LoVo (cell line): ENCODE measurements at regions not wholly inside any gene's neighbourhood (a gene's known extent, or its start where the extent isn't known, plus 50 kb on each side); places are given as distances from the start of the nearest gene placed in this dataset.

Experiments used
- DNase-seq: peaks from one replicate; pipeline ENCODE4 v3.0.0-alpha.2; 2016; ENCODE audit warnings: low spot score

DNA sequence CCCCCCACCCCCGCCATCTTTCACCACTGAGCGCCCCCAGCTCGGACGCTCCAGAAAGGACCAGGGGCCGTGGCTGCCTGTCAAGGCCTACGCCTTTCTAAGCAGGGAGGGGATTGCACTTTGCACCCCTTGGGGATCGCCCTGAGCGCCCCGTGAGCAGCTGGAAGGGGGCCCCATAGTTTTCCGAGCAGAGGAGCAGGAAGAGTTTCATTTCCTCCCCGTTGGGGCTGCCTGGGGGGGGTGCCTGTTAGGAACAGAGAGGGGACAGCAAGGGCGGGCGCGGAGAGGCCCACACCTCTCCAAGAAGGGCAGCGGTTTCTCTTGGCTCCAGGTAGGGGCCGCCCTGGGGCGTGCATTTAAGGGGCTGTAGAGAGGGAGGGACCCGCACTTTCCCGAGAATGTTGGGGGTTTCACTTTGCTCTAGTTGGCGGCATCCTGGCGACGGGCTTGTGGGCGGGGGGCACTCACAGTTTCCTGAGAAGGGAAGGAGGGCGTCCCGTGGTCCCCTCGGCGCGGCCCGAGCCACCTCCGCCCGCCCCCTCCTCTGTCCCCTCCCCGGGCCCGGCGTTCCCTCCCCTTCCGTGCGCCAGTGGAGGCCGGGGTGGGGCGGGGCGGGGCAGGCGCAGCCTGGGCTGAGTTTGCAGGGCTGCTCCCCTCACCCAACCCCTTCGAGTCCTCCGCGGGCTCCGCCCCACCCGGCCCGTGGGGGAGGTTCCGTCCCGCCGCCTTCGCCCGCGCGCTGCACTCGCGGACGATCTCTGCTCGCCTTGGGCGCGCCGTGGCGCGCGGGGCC, 82.3 kb upstream of the CD99 start:
- DNase-seq, result peak; percentile 86

DNA sequence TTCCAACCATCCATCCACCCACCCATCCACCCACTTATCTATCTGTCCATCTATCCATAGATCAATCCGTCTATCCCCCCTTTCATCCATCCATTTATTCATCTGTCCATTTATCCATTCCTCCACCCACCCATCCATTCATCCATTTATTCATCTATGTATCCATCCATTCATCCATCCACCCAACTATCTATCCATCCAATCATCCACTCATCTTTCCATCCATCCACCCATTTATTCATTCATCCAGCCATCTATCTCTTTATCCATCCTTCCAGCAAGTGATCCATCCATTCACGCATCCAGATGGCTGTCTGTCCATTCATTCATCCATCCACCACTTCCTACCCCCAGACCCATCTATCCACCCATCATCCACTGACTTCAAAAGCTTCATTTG, 84.0 kb upstream of the CD99 start:
- no peak for DNase-seq

DNA sequence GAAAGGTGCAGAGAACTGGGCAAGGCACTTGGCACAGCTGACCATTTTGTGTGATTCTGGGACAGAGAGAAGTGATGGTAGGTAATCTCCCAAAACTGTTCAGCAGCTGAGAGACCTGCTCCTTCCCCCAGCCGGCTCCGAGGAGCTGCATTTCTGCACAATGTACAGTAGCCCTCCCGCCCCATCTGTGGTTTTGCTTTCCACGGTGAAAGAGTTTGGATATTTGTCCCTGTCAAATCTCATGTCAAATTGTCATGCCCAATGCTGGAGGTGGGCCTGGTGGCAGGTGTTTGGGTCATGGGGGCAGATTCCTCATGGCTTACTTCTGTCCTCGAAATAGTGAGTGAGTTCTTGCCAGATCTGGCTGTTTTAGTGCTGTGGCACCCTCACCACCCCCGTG, 90.5 kb upstream of the CD99 start:
- no peak for DNase-seq

DNA sequence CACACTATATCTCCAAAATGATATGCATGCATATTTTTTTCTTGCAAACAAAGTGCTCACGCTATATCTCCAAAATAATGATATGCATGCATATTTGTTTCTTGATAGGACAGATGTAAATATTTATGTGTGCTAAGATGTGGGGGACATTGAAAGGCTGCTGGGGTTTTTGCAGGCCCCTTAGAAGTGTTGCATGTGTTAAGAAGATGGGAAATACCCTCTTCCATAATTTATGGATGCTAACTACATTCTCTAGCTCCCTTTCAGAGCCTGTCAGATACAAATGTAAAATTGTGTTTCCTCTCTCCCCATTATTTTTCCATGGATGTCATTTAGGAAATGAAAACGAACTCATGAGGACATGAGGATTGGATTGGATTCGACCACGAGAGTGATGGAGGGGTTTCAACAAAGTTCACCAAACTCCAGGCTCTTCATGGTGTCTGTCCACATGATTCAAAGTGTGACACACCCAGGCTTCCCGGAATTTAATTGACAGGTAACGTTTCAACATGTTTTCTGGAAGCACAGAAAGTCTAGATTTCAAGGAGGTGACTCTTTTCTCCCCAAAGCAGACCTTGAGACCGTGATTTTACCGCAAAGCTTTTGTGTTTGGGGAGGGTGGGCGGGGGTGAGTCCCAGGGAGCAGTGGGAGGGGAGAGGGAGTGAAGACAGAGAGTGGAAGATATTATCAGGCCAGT, 94.4 kb upstream of the CD99 start:
- no peak for DNase-seq

DNA sequence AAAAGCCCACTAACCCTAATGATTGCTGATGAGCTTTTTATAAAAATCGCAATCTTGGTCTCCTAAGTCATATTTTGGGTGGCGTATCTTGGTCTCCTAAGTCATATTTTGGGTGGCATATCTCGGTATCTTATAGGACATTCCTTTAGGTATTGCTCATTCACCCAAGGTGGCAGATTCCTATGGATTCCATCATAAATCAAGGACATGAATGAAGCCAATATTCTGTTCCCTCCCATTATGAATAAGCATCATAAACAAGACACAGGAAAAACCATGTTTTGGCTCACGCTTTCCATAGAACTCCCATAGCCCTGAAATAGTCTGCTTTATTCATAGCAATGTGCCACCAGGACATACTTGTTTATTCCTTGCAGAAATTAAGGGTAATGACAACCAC, 95.0 kb upstream of the CD99 start:
- DNase-seq, result no peak

DNA sequence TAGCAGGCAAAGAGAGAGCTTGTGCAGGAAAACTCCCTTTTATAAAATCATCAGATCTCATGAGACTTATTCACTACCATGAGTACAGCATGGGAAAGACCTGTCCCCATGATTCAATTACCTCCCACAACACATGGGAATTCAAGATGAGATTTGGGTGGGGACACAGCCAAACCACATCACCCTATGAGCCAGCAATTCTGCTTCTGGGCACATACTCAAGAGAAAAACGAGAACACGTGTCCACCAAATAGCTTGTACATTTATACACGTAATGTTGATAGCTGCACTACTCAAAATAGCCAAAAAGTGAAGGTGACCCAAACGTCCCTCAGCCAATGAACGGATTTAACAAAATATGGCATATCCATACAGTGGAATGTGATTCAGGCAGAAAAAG, 94.5 kb upstream of the DHRSX start:
- no peak for DNase-seq

DNA sequence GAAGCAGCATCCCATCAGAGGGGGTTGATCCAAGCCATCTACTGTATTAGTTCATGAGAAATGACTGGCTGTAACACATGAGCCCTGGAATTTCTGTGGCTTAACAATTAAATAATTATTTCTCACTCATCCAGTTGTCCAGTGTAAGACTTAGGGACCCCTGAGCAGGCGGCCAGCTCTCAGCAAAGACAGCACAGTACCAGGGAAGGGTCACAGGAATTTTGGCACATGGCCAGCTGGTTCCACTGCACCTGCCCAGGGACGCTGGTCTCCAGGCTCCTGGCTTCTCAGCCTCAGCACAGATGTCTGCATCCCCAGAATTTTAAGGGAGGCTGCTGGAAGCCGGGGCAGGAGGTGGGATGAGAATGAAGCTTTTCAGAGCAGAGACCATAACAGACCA, 93.7 kb upstream of the DHRSX start:
- DNase-seq, result no peak

DNA sequence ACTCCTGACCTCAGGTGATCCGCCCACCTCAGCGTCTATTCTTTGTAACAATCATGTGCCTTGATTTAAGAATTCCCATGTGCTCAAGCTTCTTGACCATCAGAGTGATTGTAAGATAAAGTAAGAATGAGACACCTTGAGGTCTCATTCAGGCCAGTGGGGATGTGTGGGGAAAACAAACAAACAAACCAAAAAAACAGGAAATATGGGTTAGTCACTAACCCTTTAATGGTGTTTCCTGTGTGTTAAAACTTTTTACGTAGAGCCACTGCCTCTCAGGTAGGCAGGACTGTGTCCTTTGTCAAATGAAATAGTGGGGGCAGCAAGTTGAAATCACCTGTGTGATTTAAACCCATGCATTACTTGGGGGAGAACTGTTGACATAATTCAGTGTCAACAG, 91.5 kb upstream of the DHRSX start:
- no peak for DNase-seq

DNA sequence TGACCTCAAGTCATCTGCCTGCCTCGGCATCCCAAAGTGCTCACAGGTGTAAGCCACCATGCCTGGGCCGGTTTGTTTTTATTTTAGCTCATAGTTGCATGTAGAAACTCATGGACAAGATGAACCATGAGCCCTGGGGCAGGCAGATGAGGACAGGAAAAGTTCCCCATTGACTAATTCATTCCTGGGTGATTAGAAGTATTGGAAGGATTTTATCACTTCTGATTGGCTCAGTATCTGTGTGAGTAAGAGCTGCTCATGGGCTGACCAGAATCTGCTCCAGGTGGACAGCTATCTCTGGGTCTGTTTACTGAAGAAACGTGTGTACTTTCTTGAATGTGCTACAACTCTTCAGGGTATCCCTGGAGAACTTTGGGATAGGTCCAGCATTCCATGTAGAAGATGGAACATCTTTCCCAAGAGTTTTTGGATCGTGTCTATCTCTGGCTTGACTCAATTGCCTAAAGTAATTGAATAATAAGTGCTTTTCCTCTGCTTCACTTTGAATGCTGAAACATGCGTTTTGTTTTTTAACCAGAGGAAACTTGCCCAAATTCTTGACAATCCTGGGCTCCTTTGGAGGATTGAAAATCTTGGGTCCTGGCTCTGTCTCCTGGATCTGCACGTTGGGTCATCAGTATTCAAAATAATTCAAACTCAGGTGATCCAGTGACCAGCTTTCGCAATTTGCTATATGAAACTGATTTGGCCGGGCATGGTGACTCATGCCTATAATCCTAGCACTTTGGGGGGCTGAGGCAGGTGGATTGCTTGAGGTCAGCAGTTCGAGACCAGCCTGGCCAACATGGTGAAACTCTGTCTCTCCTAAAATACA, 88.6 kb upstream of the DHRSX start:
- DNase-seq, result no peak

DNA sequence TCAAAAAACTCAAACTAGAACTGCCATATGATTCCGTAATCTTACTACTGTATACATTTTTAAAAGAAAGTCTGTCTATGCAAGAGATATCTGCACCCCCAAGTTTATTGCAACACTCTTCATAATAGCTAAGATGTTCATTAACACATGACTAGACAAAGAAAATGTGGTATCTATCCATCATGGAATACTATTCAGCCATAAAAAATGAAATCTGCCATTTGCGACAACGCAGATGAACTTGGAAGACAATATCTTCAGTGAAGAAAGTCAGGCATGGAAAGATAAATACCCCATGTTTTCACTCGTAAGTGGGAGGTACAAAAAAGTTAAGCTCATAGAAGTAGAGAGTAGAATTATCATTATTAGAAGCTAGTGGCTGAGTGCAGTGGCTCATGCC, 87.3 kb upstream of the DHRSX start:
- no peak for DNase-seq

DNA sequence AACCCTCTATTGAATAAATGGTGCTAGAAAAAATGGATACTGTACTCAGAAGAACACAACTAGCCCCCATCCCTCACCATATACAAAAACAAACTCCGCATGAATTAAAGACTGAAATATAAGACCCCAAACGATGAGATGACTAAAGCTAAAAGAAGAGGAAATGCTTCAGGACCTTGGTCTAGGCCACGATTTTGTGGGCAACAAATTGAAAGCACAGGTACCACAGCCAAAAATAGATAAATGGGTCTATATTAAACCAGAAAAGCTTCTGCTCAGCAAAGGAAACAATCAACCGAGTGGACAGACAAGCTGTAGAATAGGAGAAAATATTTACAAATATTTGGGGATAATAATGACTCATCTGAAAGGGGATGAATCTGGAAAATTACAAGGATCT, 86.4 kb upstream of the DHRSX start:
- no peak for DNase-seq

DNA sequence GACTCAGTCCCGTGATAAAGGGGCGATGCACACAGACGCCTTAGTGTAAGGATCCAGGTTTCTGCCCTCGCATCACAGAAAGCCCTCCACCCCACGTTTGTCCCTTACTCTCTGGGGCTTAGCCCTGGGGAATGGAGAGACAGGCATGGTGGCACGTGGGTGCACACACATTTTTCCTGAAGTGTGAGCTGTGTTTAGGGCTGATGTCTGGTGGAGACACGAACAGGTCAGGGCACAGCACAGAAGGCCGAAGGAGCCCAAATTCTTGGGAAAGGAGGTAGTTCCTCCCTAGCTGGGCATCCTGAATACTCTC, 84.3 kb upstream of the DHRSX start:
- DNase-seq, result no peak

DNA sequence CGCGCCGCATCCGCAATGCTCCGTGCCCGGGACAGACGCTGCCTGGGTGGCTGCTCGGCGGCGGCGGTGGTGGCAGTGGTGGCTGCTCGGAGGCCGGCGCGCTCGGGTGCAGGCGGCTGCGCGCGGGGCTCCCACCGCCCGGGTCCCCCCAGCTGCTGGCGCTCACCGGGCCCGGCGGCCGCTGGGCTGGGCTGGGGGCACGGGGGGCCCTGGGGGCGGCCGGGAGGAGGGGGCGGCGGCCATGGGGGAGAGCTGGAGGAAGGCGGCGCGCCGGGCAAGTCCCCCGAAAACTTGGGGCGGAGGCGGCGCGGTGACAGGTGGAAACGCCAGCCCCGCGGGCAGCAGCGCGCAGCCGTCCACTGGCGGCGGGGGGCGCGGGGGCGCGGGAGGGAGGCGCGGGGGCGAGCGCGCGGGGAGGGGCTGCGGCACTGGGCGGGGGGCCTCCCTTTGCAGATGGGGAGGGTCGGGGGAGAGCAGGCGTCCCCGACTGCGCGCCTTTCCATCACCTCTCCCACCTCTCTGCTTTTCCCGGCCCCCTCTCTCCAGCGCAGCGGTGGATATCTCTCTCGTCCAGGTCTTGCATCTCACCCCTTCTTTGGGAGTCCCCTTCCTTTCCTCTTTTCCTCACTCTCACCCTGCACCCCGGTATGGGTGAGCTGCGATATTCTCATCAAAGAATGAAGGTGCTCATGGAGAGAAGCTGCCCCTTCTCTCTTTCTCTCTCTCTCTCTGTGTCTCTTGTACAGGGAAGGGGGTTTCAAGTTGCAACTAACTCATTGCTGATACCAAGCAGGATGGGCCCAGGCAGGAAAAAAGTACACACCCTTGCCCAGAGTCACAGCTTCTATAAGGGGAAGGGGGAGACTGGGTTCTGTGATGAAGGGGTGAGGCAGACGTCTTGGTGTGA, 83.7 kb upstream of the DHRSX start:
- DNase-seq, result no peak

DNA sequence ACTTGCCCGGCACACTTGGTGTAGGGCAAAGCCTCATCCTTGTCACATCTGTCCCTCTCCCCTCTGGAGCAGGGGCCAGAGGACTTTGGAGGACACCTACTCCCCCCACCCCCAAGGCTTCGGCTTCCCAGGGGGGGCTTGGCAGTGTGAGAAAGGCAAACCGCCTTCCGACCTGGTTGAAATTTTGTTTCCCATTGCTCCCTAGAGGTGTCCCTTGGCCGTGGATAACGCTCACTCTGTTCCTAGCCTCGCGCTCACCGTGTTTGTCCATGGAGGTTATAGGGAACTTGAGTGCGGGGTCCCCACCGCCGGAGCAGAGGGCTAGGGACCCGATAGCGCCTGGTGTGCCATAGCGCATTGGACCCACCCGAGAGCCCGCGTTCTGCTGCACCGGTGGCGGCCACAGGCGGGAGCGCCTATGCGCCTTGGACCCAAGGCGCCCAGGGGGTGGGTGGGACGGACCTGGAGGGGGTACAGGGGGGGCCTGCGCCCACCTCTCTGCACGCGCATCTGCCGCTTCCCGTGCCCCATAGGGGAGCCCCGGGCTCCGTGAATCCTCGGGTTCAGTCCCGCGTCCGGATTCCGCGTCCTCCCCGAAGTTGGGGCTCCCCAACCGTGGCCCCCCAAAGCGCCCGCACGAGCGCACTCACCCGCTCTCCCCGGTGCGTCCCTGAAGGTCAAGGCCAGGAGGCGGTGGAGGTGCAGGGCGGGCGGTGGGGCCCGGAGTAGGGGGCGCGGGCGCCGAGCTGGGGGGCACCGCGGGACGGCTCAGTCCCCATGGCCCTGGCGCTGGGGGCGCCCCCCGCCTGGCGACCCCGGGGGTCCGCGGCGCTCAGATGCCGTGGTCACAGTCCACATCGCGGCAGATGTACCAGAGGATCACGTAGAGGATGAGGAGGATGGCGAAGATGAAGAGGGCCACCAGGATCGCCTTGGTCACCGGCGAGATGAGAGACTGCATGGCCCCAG, 82.7 kb upstream of the DHRSX start:
- DNase-seq, result no peak

DNA sequence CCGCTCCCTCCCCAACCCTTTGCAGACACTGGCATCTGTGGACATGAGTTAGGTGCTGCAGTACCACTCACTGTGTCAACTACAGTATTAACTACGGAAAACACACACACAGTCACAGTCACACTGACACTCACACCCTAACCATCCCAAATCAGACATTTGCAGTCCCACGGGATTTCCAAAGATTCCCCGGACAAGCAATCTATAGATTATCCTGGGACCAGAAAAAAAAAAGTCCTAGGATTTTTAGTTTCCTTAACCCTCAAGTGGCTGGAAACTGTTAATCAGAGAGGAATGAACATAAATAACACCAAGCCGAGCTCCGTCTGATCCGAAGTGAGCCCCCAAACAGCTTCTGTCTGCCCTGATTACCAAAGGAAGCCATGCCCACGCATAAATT, 81.9 kb upstream of the DHRSX start:
- no peak for DNase-seq

DNA sequence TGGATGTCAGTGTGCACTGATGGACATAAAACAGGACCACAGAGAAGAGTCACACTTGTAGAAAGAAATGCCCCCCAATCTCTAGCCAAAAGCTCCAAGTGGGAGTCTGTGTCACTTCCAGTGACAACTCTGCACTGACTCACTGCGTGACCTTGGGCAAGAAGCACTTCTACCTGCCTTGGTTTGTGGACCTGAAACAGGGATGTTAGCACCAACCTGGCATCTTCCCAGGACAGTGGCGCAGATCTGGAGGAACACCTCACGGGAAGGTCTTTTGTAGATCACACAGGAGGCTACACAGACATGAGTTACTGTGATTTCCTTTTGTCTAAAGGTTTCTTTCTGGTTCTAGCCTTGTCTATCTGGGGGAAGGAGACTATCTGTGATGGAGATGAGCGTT, 80.5 kb upstream of the DHRSX start:
- DNase-seq, result no peak

DNA sequence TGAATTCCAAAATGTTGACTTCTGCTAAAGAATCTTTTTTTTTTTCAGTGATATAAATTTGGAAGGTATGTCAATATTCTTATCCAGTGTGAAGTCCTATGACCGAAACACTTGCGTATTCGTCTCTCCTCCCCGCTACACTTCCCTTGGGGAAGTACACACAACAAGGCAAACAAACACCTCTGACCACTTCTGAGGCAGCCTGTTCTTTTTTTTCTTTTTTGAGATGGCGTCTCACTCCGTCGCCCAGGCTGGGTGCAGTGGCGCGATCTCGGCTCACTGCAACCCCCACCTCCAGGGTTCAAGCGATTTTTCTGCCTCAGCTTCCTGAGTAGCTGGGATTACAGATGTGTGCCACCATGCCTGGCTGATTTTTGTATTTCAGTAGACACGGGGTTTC, 78.1 kb upstream of the DHRSX start:
- no peak for DNase-seq

DNA sequence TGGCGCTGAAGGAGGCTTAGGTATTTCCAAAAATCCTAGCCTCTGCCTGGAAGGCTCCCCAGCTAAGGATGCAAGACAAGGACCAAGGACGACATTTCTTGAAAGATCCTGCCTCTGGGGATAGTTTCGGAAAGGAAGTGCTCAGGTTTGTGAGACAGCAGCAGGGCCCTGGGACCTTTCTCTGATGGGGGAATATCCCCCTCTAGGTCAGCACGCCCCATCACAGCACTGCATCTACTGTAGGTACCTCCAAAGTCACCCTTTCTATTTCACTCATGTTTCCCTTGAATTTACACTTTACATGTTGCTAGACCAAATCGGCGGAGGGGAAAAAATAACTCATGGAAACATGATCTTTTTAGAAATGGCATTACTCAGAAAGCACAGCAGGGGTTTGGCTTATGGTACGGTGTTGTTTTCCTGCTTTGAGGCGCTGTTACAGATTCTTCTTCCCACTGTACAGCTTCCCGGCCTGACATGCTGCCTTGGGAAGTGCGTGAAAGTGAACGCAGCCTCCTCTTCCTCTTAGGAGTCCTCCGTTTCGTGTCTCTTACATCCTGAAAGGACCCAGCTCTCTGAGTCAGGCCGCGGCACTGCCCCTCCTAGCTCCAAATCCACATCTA, 77.2 kb upstream of the DHRSX start:
- DNase-seq, result no peak

DNA sequence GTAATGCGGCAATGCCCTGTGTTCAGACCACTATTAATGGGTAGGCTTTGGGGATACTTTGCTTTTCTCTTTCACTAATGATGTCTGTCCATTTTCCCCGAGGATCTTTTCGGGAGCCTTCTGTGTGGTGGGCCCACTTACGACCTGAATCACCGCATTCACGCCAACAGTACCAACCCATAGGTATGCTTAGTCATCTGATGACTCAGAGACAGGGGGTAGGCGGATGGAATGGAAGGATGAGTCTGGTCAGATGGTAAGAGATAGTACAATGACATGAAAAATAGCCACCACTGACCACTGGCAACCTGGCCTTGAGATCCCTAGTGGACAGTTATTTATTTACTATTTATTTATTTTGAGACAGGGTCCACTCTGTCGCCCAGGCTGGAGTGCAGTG, 76.0 kb upstream of the DHRSX start:
- no peak for DNase-seq

DNA sequence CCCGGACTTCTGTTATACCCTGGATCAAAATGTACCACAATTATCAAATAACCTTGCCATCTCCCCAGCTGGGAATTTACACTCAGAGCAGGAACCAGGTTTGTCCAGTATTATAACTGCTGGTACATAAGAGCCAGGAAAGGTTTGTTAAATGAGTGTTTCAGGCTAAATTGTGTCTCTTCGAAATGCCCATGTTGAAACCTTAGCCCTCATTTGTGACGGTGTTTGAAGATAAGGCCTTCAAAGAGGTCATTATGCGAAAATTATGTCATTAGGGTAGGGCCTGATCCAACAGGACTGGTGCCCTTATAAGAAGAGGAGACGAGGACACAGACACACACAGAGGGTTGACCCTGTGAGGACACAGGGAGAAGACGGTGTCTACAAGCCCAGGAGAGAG, 73.5 kb upstream of the DHRSX start:
- DNase-seq, result no peak

DNA sequence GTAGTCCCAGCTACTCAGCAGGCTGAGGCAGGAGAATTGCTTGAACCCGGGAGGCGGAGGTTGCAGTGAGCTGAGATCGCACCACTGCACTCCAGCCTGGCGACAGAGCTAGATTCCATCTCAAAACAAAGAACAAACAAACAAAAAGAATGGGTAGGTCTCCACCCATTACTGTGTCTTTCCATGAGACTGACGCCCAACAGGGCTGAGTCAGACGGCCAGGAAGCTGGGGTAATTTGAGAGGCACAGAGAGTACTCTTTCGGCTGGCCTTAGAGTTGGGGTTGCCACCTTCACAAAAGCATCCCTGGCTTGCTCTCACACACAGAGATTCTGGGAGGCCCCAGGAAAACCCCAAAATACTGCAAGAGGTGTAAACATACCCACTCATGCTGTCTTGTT, 72.0 kb upstream of the DHRSX start:
- DNase-seq, result no peak
